OCI-LY3 (cell line): ENCODE measurements at regions not wholly inside any gene's neighbourhood (a gene's known extent, or its start where the extent isn't known, plus 50 kb on each side); places are given as distances from the start of the nearest gene placed in this dataset.

ENCODE experiments used
- H2AFZ ChIP-seq: fragments of 200-600, 300-600 bp; shearing (Covaris generic); 2 replicates; pipeline ENCODE4 v1.6.0; 2014; ENCODE audit warnings: antibody characterized with exemption, low read depth, low read length
- H3K27ac ChIP-seq: fragments of 200-600, 300-600 bp; sonication (generic); 2 replicates; pipeline ENCODE4 v1.5.1; 2014; ENCODE audit warnings: mild to moderate bottlenecking, low read length, moderate library complexity, mixed read lengths
- H3K27me3 ChIP-seq: fragments of 200-600, 300-600 bp; sonication (generic); 2 replicates; pipeline ENCODE4 v1.6.1; 2014; ENCODE audit warnings: low read depth, low read length, mixed read lengths
- H3K36me3 ChIP-seq: fragments of 200-600, 300-600 bp; sonication (generic); replicated peaks from 2 replicates; pipeline ENCODE3; 2014; ENCODE audit warnings: low read depth, low read length, mixed read lengths
- H3K4me1 ChIP-seq: fragments of 300-600, 200-600 bp; sonication (generic); 2 replicates; pipeline ENCODE4 v1.6.1; 2014; ENCODE audit warnings: low read length, mixed read lengths
- H3K4me2 ChIP-seq: fragments of 200-600, 300-600 bp; sonication (generic); 2 replicates; pipeline ENCODE4 v1.6.1; 2014; ENCODE audit warnings: low read length, mixed read lengths
- H3K4me3 ChIP-seq: fragments of 300-600, 200-600 bp; sonication (generic); 2 replicates; pipeline ENCODE4 v1.5.1; 2014; ENCODE audit warnings: antibody characterized with exemption, mild to moderate bottlenecking, low read length, moderate library complexity
- H3K79me2 ChIP-seq: fragments of 300-600, 200-600 bp; shearing (Covaris generic); 2 replicates; pipeline ENCODE4 v1.6.1; 2014; ENCODE audit warnings: mild to moderate bottlenecking, low read length, mixed read lengths
- H3K9ac ChIP-seq: fragments of 300-600, 200-600 bp; shearing (Covaris generic); 2 replicates; pipeline ENCODE4 v1.6.0; 2014; ENCODE audit warnings: mild to moderate bottlenecking, low read length, moderate library complexity
- H3K9me3 ChIP-seq: fragments of 200-600, 300-600 bp; shearing (Covaris generic); 2 replicates; pipeline ENCODE4 v1.6.1; 2014; ENCODE audit warnings: low read length, mixed read lengths; ENCODE audit not compliant: insufficient read depth
- H4K20me1 ChIP-seq: fragments of 200-600, 300-600 bp; sonication (generic); 2 replicates; pipeline ENCODE4 v1.6.1; 2016; ENCODE audit warnings: low read length, mixed read lengths; ENCODE audit not compliant: insufficient read depth
- CTCF ChIP-seq: fragments of 200-600, 300-600 bp; sonication (generic); IDR thresholded peaks from 2 replicates; pipeline ENCODE4 v1.5.1; 2014; ENCODE audit warnings: antibody characterized with exemption, low read length, low read depth
- EZH2phosphoT487 ChIP-seq: fragments of 200-600 bp; shearing (Covaris generic); IDR thresholded peaks from 2 replicates; pipeline ENCODE4 v1.6.1; 2018; ENCODE audit warnings: antibody characterized with exemption, mixed run types, low read depth

DNA sequence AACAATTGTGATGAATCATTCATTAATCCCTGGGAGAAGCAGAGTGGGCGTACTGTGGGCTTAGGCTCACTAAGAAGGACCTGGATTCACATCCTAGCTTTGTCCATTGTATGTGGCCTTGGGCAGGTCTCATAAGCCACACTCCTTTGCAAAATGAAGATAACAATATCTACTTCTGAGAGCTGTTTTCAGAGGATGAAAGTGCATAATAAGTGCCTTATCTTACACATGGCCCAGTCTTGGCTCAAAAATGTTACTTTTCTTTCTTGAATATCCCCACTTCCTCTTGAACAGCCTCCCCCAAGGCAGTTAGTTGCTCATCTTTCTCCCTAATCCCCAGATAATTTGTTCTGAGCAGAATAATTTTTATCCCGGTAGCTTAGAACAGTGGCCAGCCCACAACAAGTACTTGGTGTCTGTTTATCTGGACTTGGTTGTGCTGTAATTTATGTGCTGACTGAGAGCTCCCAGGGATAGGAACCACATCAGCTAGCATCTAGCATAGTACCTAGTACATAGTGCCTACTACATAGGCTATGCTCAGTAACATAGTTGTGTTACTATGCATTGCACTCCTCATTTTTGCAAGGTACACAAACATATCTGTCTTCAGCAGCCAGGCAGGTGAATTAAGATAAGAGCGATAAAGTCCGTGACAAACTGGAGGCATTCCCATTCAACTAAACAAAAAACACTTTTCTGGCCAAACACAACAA is 61.7 kb upstream of the NUDT4 start:
- no peak overlapping the region for H3K4me2 ChIP-seq
- no peaks in the 10 kb centered on the region for H4K20me1 ChIP-seq
- no peaks in the 10 kb centered on the region for H3K79me2 ChIP-seq
- H3K36me3 ChIP-seq: no peaks in the 10 kb centered on the region
- no peak overlapping the region for H3K27ac ChIP-seq
- H3K27me3 ChIP-seq: no peaks in the 10 kb centered on the region
- H3K4me1 ChIP-seq: no peaks in the 10 kb centered on the region
- no peak overlapping the region for H2AFZ ChIP-seq
- no peaks in the 10 kb centered on the region for H3K9me3 ChIP-seq
- no peak overlapping the region for H3K4me3 ChIP-seq
- TF ChIP-seq CTCF: no peak
- TF ChIP-seq EZH2phosphoT487: no peak
- H3K9ac ChIP-seq: no peak overlapping the region

GRCh38 chr12:93316623-93316971 is 61.1 kb upstream of the NUDT4 start:
- Histone ChIP-seq H3K9me3 (no peaks in the 10 kb centered on the region), H3K4me2 (no peak overlapping the region), H3K4me1 (no peaks in the 10 kb centered on the region), H3K4me3 (no peak overlapping the region), H3K27me3 (no peaks in the 10 kb centered on the region), H3K9ac (no peak overlapping the region), H3K79me2 (no peaks in the 10 kb centered on the region), H2AFZ (no peak overlapping the region), H4K20me1 (no peaks in the 10 kb centered on the region), H3K36me3 (no peaks in the 10 kb centered on the region), H3K27ac (no peak overlapping the region)
- TF ChIP-seq EZH2phosphoT487 (no peak), CTCF (no peak)

- Histone ChIP-seq H3K27ac (no peak overlapping the region), H3K9me3 (no peaks in the 10 kb centered on the region), H3K27me3 (no peaks in the 10 kb centered on the region), H3K9ac (no peak overlapping the region), H3K4me3 (no peak overlapping the region), H3K4me2 (no peak overlapping the region), H3K79me2 (no peaks in the 10 kb centered on the region), H2AFZ (no peak overlapping the region), H3K4me1 (no peaks in the 10 kb centered on the region), H4K20me1 (no peaks in the 10 kb centered on the region), H3K36me3 (no peaks in the 10 kb centered on the region)
- TF ChIP-seq CTCF: no peak
- no peak for TF ChIP-seq EZH2phosphoT487
These were observed 60.5 kb upstream of the NUDT4 start for GRCh38 chr12:93317227-93317626.

GRCh38 chr12:93318720-93319522 is 58.8 kb upstream of the NUDT4 start:
- H3K27me3 ChIP-seq: no peaks in the 10 kb centered on the region
- no peaks in the 10 kb centered on the region for H3K9me3 ChIP-seq
- no peaks in the 10 kb centered on the region for H4K20me1 ChIP-seq
- H3K36me3 ChIP-seq: no peaks in the 10 kb centered on the region
- no peak overlapping the region for H3K4me2 ChIP-seq
- no peak overlapping the region for H3K4me3 ChIP-seq
- H3K4me1 ChIP-seq: no peaks in the 10 kb centered on the region
- no peak for TF ChIP-seq EZH2phosphoT487
- no peak for TF ChIP-seq CTCF
- H3K9ac ChIP-seq: no peak overlapping the region
- no peak overlapping the region for H3K27ac ChIP-seq
- no peak overlapping the region for H2AFZ ChIP-seq
- no peaks in the 10 kb centered on the region for H3K79me2 ChIP-seq
